GM19468 (cell line): ENCODE measurements at regions not wholly inside any gene's neighbourhood (a gene's known extent, or its start where the extent isn't known, plus 50 kb on each side); places are given as distances from the start of the nearest gene placed in this dataset.
"Not testable (repeated sequence)": the region's sequence is repeated elsewhere in the genome, so short reads cannot be mapped to it uniquely, and the experiment has no call there.

ENCODE experiments used
- ATAC-seq: cut with Tn5 transposase; IDR thresholded peaks from one replicate; pipeline ENCODE4 v1.9.1; 2021; ENCODE audit warnings: mild to moderate bottlenecking, moderate library complexity, moderate number of reproducible peaks; ENCODE audit not compliant: unreplicated experiment; ENCODE audit errors: extremely low read depth

DNA sequence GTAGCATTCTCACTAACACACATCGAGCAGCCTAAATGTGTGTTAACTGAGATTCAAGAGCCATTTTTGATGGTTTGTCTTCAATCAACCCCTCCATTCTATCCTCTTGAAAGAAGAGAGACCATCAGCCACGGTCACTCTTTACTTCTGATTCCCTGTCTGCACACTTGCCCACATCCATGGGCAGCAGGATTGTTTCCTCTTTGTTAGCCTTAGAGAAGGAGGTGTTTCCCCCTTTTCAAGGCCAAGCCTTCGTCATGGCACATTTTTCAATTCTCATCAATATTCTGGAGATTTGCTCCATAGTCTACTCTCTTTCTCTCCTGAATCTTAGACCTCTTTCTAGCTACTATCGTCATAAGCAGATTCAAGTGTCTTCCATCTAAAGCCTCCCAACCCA, 522.4 kb upstream of the NAALADL2 start:
- ATAC-seq, result no peak

DNA sequence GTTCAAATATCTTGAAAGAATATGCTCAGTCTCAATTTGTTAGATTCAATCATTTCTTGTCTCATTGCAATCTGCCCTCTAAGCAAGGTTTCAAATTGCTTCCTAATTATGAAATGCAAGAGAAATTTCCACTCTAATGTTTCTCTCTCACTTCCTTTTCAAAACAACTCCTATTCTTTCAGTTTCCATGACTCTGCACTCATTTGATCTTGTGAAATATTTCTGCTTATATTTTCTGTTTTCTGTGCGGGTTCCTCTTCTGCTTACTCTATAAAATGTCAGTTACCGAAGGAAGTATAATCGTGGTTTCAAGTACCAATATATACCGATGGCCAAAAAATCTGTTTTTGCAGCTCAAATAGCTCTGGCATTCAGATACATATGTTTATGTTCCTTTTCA, 521.9 kb upstream of the NAALADL2 start:
- no peak for ATAC-seq

DNA sequence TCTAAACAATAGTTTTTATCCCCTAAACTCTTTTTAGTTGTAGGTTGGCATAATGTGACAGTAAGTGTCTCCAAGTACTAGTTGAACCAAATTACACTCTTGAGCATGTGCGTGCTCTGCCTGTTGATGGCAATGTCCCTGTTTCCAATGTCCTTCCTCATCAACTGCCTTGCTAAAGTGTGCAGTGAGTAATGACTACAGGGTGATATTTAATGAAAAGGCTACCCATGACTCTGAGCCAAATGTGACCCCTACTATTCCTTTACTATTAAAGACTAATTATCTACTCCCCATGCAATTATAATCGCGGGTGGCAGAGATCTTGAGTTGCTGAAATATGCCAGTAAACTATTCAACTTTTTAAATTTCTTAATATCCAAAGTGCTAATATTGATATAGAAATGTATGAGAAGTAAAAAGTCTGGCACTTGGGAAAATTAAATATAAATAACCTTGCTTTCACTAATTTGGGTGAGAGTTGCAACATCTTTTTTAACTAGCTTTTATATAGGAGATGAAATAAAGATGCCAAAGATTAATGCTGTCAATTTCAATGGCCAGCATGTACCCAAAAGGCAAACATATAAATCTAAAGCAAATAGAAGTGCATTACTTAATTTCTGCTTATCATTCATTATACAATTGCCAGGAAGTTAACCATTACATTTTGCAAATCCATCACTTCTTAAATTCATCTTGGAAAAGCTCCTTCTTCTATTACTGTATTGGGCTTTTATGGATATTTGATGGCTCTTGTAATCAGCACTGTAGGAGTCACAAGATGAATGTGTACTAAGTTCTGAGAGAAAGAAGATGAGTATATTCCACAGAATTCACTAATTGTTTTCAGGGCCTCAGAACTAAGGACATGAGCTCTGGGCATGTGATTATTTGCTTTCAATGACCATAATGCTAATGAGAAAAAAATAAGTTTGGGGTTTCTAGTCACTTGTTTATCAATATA, 518.2 kb upstream of the NAALADL2 start:
- no peak for ATAC-seq

DNA sequence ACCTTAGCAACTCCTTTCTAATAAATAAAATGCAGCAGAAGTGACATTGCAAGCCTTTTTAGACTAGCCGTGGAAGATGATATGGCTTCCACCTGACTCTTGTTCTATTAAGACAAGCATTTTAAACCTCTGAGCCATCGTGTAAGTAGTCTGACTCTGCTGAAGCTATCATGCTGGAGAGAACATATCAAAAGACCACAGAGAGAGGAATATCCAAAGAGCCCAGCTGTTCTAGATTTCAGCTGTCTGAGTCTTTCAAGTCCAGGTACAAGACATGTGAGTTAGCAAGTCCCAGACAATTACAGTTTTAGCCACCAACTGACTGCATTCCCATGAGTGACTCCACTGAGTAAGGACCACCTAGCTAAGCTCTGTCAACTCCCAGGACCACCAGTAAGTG, 517.0 kb upstream of the NAALADL2 start:
- no peak for ATAC-seq

DNA sequence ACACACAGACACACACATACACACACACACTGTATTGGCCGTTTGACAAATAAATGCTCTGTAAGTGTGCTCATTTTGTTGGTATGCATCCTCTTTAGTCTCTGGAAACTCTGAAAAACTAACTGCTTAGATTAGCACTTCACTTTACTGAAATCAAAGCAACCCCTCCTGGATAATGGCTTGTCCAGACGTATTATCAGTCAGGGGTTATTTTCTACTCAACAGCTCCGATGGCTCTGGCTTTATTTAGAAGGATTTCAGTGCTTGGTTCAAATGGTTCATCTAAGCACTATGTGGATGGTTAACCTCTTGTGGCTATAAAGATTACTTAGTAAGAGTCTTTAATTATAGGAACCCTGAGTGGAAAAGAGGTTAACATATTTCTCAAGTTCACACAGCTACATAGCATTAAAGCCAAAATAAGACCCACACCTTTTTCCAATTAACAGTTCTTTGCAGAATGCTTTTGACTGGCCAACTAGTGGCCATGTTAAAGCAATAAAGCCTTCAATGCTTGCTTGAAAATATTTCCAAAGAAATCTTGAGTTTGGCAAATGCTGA, 516.1 kb upstream of the NAALADL2 start:
- no peak for ATAC-seq

DNA sequence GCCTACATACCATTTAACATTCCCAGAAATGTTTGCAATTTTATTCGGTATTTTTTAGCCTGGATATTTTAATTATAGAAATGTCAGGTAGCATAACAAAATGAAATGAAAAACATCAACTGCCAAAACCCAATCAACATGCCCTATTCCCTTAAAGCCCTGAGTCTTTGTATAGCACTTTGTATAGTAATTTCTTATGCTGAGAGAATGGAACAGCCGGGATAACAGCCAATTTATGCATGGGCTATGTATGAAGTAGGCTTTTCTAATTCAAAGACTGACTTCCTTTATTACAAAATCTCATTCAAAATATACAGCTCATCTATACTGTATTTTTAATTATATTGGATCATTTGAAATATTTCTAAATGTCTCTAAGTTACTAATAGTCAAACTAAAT, 513.0 kb upstream of the NAALADL2 start:
- no peak for ATAC-seq

DNA sequence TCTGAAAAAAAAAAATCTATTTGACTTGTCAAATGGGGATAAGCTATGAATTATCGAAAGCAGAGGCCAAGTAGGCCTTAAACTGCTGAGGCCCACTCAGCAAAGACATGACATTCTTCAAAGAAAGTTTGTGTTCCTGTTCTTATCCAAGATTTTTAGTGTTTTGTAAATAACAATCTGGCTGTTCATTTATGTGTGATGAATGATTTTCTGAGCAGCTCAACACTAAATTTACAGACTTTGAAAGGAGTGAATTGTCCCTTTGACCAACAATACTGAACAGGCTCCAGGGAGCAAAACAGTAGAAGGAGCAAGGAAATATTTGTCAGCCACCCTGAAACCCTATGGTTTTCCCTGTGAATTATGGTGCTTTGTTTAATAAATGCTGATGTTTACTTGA, 512.6 kb upstream of the NAALADL2 start:
- no peak for ATAC-seq

DNA sequence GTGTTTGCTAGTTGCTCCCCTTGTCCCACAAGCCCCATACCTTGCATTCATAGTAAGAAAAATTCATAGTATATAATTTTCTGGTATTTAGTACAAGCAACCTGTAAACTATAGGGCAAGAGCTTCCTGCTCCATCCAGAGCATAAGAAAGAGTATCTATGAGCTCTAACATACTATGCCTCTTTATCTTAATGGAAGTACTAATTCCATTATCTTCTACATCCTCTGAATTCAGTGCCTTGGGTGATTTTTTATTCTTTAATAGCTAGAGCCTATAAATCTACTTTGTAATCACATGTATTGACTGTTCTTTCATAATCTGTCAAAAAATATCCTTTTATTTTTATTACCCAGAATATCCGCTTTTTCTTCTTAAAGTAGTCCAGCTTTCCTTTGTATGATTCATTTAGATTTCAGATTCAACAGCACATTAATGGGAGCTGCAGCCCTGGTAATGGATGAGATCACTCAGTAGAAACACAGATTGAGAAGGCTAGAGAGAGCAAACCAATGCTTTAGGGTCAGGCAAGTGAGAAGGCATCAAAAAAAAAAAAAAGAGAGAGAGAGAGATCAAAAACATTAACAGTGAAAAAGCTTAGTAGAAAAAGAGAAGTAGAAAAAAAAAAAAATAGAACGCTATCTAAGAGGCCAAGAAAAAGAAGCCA, 511.5 kb upstream of the NAALADL2 start:
- no peak for ATAC-seq

DNA sequence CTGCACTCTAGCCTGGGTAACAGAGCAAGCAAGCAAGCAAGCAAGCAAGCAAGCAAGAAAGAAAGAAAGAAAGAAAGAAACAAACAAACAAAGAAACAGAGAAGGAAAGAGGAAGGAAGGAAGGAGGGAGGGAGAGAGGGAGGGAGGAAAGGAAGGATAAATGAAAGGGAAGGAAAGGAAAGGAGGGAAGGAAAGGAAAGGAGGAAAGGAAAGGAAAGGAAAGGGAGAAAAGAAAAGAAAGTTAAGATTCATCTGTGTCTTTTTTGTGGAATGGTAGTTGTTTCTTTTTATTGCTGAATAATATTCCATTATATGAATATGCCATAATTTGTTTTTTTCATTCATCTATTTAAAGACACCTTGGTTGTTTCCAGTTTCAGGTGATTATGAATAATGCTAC, 506.9 kb upstream of the NAALADL2 start:
- no peak for ATAC-seq

DNA sequence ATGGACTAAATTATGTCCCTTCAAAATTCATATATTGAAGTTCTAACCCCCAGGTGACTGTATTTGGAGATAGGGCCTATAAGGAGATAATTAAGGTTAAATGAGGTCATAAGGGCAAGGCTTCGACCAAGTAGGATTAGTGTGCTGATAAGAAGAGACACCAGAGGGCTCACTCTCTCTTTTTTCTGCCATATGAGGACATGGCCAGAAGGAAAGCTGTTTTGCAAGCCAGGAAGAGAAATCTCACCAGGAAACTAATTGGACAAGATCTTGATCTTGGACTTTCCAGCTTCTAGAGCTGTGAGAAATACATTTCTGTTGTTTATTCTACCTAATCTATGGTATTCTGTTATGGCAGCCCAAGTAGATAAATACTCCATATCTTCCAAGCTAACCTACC, 503.6 kb upstream of the NAALADL2 start:
- ATAC-seq, result no peak

DNA sequence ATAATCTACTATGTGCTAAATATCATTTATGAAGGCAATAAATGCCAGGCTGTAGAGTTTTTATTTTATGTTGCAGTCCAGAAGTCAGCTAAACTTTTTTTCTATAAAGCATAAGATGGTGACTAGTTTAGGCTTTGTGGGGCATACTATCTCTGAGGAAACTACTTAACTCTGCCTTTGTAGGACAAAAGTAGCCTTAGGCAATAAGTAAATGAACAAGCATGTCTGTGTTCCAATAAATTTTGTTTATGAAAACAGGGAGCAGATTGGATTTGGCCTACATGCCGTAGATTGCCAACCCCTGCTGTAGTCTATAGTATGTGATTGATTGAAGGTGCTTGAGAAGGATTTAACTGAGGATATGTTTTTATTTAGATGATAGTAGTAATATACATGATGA, 502.5 kb upstream of the NAALADL2 start:
- no peak for ATAC-seq

DNA sequence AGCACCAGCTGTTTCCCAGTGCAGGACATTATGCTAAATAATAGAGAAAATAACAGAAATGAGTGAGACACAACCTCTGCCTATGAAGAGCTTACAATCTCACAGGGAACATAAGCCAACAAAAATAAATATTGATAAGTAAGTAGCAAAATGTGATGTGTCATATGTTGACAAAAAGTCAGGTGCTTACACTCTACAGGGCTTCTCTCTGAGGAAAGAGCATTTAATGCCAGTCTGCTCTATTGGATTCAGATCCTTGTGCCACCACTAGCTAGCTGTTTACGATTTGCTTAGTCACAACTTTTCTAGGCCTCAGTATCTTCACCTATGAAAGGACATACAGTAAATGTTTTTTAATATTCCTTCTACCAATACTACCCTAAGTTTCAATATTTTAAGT, 500.9 kb upstream of the NAALADL2 start:
- no peak for ATAC-seq

DNA sequence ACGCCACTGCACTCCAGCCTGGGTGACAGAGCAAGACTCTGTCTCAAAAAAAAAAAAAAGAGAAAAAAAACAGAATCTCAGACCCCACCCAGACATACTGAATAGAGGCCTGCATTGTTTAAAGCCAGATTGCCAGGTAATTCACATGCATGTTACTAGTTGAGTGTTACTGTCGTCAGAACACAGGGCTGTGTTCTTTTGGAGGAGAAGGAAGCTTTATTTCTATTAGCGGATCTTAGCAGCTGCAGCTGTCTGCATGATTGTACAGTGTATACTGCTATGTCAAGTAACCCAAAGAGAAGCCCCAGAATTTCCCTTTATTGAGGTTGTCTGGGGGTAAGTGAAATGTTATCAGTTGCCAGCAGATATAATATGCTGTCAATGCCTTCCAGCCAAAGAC, 496.6 kb upstream of the NAALADL2 start:
- ATAC-seq, result no peak

DNA sequence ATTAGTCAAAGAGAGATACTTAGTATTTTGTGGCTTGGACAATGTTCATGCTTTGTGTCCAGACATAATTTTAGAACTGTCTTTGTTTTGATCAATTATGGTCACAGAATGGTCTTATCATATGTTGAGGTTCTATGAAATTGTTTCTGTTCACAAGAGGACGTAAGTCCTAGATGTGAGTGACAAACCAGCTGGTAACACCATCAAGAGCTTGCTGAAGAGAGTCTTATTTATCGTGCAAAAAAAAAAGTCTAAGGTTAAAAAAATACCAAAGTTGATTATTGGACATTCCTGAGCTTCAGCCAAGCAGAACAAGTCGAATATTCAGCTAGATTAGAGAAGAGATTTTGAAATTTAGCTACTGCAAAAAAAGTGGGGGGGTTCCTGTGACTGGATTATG, 495.9 kb upstream of the NAALADL2 start:
- no peak for ATAC-seq

DNA sequence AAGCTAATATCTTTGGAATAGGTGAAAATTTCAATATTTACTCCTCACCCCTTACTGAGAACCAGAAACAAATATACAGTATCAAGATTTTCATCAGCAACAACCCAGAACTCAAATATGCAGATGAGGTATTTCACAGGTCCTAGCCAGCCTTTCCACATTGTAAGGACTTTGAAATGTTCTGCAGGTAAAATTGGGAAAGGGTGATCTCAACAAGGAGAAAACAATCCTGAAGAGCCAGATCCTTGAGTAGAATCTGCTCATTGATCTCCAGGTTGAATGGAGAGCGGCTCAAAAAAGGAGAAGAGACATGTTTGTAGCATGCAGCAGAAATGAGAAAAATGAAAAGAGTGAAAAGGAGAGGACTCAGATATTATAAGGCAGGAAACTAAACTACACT, 493.3 kb upstream of the NAALADL2 start:
- ATAC-seq, result no peak

DNA sequence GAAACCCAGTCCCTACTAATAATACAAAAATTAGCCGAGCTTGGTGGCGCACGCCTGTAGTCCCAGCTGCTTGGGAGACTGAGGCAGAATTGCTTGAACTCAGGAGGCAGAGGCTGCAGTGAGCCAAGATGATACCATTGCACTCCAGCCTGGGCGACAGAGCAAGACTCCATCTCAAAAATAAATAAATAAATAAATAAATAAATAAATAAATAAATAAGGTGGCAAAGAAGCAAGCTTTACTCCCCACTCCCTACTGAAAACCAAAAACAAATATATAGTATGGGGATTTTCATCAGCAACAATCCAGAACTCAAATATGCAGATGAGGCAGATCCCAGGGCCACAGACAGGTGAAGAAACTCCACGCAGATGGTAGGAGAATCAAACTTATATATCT, 492.2 kb upstream of the NAALADL2 start:
- not testable (repeated sequence) for ATAC-seq

DNA sequence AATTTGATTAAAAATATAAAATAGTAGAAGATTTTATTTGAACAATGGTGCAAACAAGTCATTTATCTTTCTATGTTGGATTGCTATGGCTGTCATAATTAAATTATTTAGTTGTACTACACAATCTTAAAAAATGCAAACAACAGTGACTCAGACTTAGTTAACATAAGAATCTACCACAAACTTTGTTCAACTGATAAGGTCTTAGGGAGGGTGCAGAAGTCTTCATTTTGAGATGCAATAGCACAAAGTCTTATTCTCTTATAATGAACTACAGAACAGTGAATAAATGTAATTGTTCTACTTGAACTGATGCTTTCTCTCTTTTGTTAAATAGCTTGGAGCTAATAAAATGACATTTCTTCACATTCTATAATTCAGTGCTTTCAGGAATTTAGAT, 482.8 kb upstream of the NAALADL2 start:
- ATAC-seq, result no peak

DNA sequence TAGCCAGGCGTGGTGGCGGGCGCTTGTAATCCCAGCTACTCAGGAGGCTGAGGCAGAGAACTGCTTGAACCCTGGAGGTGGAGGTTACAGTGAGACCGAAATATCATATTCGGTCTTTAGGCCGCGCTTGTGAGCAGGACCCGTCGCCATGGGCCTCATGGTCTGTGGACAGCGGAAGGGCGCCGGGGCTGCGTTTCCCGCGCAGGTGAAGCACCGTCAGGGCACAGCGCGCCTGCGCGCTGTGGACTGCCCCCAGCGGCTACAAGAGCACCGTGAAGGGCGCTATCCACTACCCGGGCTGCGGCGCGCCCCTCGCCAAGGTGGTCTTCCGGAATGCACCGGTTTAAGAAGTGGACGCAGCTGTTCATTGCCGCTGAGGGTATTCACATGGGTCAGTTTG, 482.0 kb upstream of the NAALADL2 start:
- ATAC-seq, result no peak

DNA sequence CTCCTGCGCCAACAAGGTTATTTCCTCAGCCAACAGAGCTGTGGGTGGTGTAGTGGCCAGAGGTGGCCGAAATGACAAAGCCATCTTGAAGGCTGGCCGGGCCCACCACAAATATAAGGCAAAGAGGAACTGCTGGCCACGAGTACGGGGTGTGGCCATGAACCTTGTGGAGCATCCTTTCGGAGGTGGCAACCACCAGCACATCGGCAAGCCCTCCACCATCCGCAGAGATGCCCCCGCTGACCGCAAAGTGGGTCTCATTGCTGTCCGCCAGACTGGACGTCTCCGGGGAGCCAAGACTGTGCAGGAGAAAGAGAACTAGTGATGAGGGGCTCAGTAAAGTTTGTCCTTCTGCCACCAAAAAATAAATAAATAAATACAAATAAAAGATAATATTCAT, 481.4 kb upstream of the NAALADL2 start:
- no peak for ATAC-seq

DNA sequence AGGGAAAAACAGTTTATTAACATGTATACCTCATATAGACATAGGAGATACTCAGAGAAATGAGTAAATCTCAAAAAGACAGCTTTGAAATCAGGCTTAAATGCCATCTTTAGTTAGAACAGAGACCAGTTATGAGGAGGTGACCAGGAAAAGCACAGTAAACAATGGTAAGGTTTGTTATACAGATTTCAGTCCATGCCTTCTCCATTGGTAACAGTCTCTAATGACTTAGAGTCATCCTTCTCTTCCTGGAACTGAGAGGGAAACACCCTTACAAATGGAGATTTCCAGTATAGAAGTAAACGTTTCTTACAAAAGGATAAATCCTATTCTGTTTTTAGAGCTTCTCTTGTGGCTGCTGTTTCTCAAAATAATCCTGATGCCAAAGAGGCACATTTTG, 476.3 kb upstream of the NAALADL2 start:
- ATAC-seq, result no peak

DNA sequence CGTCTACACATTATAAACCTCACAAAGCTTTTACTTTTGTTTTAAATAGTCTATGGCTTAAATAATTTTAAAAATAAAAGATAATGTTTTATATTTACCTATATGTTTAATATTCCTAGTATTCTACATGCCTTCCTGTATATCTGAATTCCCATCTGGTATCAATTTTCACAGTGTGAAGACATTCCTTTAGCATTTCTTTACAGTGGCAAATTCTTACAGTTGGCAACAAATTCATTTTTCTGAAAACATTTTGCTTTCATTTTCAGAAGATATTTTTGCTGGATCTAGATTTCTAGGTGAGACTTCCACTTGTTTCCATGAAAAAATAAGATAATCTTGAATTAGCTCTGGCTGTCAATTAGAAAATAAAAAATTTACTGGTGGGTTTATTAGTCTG, 471.4 kb upstream of the NAALADL2 start:
- no peak for ATAC-seq
